SK-N-SH (cell line): ENCODE measurements at regions not wholly inside any gene's neighbourhood (a gene's known extent, or its start where the extent isn't known, plus 50 kb on each side); places are given as distances from the start of the nearest gene placed in this dataset.

Experiments
- CTCF ChIA-PET: fragments of 300-600, 350-600 bp; formaldehyde crosslinking; extraction: SDS; loops from one replicate; lab custom pipeline; 2021; lab: Yijun Ruan, JAX
- POLR2A ChIA-PET: fragments of 350-600 bp; sonication (Branson Sonifier 250); formaldehyde crosslinking; extraction: SDS; loops from one replicate; lab custom pipeline; 2020; ENCODE audit warnings: antibody characterized with exemption, inconsistent platforms; lab: Yijun Ruan, JAX
- DNase-seq: peaks from one replicate; pipeline ENCODE4 v3.0.0; 2012
- H2AFZ ChIP-seq: fragments of 200-600 bp; sonication (generic); 2 replicates; pipeline ENCODE4 v1.8.1; 2016; ENCODE audit warnings: antibody characterized with exemption, mild to moderate bottlenecking, low read depth
- H3F3A ChIP-seq: fragments of 200-600 bp; sonication (generic); replicated peaks from 2 replicates; pipeline ENCODE3; 2016; ENCODE audit warnings: antibody characterized with exemption, mild to moderate bottlenecking; ENCODE audit not compliant: insufficient read depth
- H3K27ac ChIP-seq, 2 experiments: fragments of 200-500 bp in 1 of 2; fragments of 200-600 bp in 1 of 2; sonication (Bioruptor generic) in 1 of 2; sonication (generic), shearing (Covaris generic) in 1 of 2; 2 replicates each; pipeline versions ENCODE4 v1.5.1 to v1.6.1; 2014 to 2016; ENCODE audit warnings: low read depth in 2 of 2, inconsistent platforms in 1 of 2, low read length in 1 of 2, mild to moderate bottlenecking in 1 of 2, mixed read lengths in 1 of 2
- H3K27me3 ChIP-seq: fragments of 200-600 bp; sonication (generic), shearing (Covaris generic); 2 replicates; pipeline ENCODE4 v1.6.1; 2016; ENCODE audit warnings: mixed run types; ENCODE audit not compliant: insufficient read depth
- H3K36me3 ChIP-seq, 2 experiments: fragments of 200-500 bp in 1 of 2; fragments of 200-600 bp in 1 of 2; sonication (Bioruptor generic) in 1 of 2; sonication (generic) in 1 of 2; replicated peaks in 1 of 2; 2 replicates each; pipeline versions ENCODE3 to v1.5.1; 2014 to 2016; ENCODE audit warnings: low read length in 1 of 2, mild to moderate bottlenecking in 1 of 2; ENCODE audit not compliant: insufficient read depth in 2 of 2, control insufficient read depth in 1 of 2
- H3K4me1 ChIP-seq, 2 experiments: fragments of 200-500 bp in 1 of 2; fragments of 200-600 bp in 1 of 2; sonication (Bioruptor generic) in 1 of 2; sonication (generic), shearing (Covaris generic) in 1 of 2; 2 replicates each; pipeline versions ENCODE4 v1.5.1 to v1.6.1; 2014 to 2016; ENCODE audit warnings: low read depth in 1 of 2, low read length in 1 of 2, mixed run types in 1 of 2; ENCODE audit not compliant: insufficient read depth in 2 of 2, control insufficient read depth in 1 of 2
- H3K4me2 ChIP-seq: fragments of 200-600 bp; sonication (generic), shearing (Covaris generic); 2 replicates; pipeline ENCODE4 v1.6.1; 2017; ENCODE audit warnings: mixed run types
- H3K4me3 ChIP-seq, 2 experiments: fragments of 200-500 bp in 1 of 2; fragments of 200-600 bp in 1 of 2; sonication (Bioruptor generic) in 1 of 2; sonication (generic), shearing (Covaris generic) in 1 of 2; 2 replicates each; pipeline versions ENCODE4 v1.5.1 to v1.8.1; 2014 to 2016; ENCODE audit warnings: low read depth in 2 of 2, inconsistent platforms in 1 of 2, low read length in 1 of 2, mild to moderate bottlenecking in 1 of 2, mixed read lengths in 1 of 2, moderate library complexity in 1 of 2
- H3K79me2 ChIP-seq: fragments of 200-600 bp; sonication (generic); 2 replicates; pipeline ENCODE4 v1.8.1; 2017; ENCODE audit warnings: mild to moderate bottlenecking; ENCODE audit not compliant: insufficient read depth
- H3K9ac ChIP-seq: fragments of 200-600 bp; sonication (generic); 2 replicates; pipeline ENCODE4 v1.6.1; 2017; ENCODE audit warnings: mixed run types
- H3K9me2 ChIP-seq: fragments of 200-600 bp; sonication (generic); 2 replicates; pipeline ENCODE4 v1.6.1; 2017; ENCODE audit warnings: mixed run types
- H3K9me3 ChIP-seq: fragments of 200-600 bp; sonication (generic); 2 replicates; pipeline ENCODE4 v1.6.1; 2017; ENCODE audit warnings: mixed run types, mild to moderate bottlenecking, moderate library complexity
- H4K20me1 ChIP-seq: fragments of 200-600 bp; sonication (generic); 2 replicates; pipeline ENCODE4 v1.6.1; 2017; ENCODE audit warnings: mild to moderate bottlenecking, mixed run types; ENCODE audit not compliant: insufficient read depth
- CTCF ChIP-seq: fragments of 200-600 bp; sonication (generic); IDR thresholded peaks from 2 replicates; pipeline ENCODE4 v1.6.1; 2017; ENCODE audit warnings: antibody characterized with exemption, mild to moderate bottlenecking, moderate library complexity
- EZH2phosphoT487 ChIP-seq: fragments of 200-600 bp; sonication (generic); IDR thresholded peaks from 2 replicates; pipeline ENCODE4 v1.6.1; 2017; ENCODE audit warnings: low read depth, mixed run types, mild to moderate bottlenecking, antibody characterized with exemption, moderate library complexity, borderline replicate concordance
- FOSL2 ChIP-seq: IDR thresholded peaks from 2 replicates; pipeline ENCODE4 v1.4.0; 2012; ENCODE audit warnings: low read depth, mild to moderate bottlenecking, moderate library complexity, borderline replicate concordance
- FOXJ3 ChIP-seq: sonication (generic); formaldehyde crosslinking; IDR thresholded peaks from 2 replicates; pipeline ENCODE4 v1.5.1; 2020; ENCODE audit warnings: mild to moderate bottlenecking, missing genetic modification reagents
- FOXM1 ChIP-seq: IDR thresholded peaks from 2 replicates; pipeline ENCODE4 v1.4.0; 2012; ENCODE audit warnings: low read depth, mild to moderate bottlenecking
- GABPA ChIP-seq: IDR thresholded peaks from 2 replicates; pipeline ENCODE4 v1.4.0; 2012; ENCODE audit warnings: low read depth, mild to moderate bottlenecking
- JUND ChIP-seq: IDR thresholded peaks from 2 replicates; pipeline ENCODE4 v1.4.0; 2012
- MXI1 ChIP-seq: IDR thresholded peaks from 2 replicates; pipeline ENCODE4 v1.6.1; 2012; ENCODE audit warnings: mild to moderate bottlenecking, low read depth, low read length, improper control_type of control experiment
- NFIC ChIP-seq: IDR thresholded peaks from 2 replicates; pipeline ENCODE4 v1.4.0; 2012; ENCODE audit warnings: borderline replicate concordance
- NRF1 ChIP-seq: IDR thresholded peaks from 2 replicates; pipeline ENCODE4 v1.6.1; 2012; ENCODE audit warnings: low read depth, mild to moderate bottlenecking, low read length
- PBX3 ChIP-seq: IDR thresholded peaks from 2 replicates; pipeline ENCODE4; 2012
- REST ChIP-seq: IDR thresholded peaks from 2 replicates; pipeline ENCODE4 v1.6.1; 2012; ENCODE audit warnings: mild to moderate bottlenecking, low read depth, low read length, moderate library complexity
- SIN3A ChIP-seq: IDR thresholded peaks from 2 replicates; pipeline ENCODE4 v1.6.1; 2012; ENCODE audit warnings: low read depth, mild to moderate bottlenecking, low read length, moderate library complexity, borderline replicate concordance
- SMC3 ChIP-seq: IDR thresholded peaks from 2 replicates; pipeline ENCODE4 v1.6.1; 2012; ENCODE audit warnings: low read depth, low read length, improper control_type of control experiment
- TCF12 ChIP-seq: IDR thresholded peaks from 2 replicates; pipeline ENCODE4 v1.4.0; 2012
- USF2 ChIP-seq: fragments of 150-350 bp; IDR thresholded peaks from 2 replicates; pipeline ENCODE4 v1.6.1; 2017; ENCODE audit warnings: antibody characterized with exemption, low read length, low read depth, borderline replicate concordance
- YY1 ChIP-seq: IDR thresholded peaks from 2 replicates; pipeline ENCODE4 v1.4.0; 2012; ENCODE audit warnings: low read depth, mild to moderate bottlenecking
- WGBS: methylation state at CpG from one replicate; pipeline ENCODE4 v1.1.6; 2017; ENCODE audit warnings: low lambda C conversion rate; 5-methylcytosine and 5-hydroxymethylcytosine counted together

GRCh38 chr20:43839793-43840199 lies 74.9 kb upstream of the TOX2 start:
- H2AFZ ChIP-seq = no peak overlapping the region

More at GRCh38 chr20:43839793-43840199, 74.9 kb upstream of the TOX2 start:
- ChIA-PET CTCF (interaction anchor here (0.6 to 3.5 kb wide), 15 partner anchors 9 to 370 kb away, joined by 3 to 29 read pairs (median 3); no protein-coding TSS in a partner anchor), POLR2A (no interaction called here)
- Histone ChIP-seq H3K79me2 (no peaks in the 10 kb centered on the region), H3K4me1 (peaks cover 8 to 10% of the 10 kb centered on the region in 2 experiments; a peak in 2 of 4 replicates), H3K9me3 (no peaks in the 10 kb centered on the region), H3K9me2 (no peaks in the 10 kb centered on the region), H3K27me3 (no peaks in the 10 kb centered on the region), H4K20me1 (no peaks in the 10 kb centered on the region), H3K9ac (no peak overlapping the region), H3K4me2 (no peak overlapping the region), H3K4me3 (no peak overlapping the region), H3K27ac (no peak overlapping the region), H3F3A (peaks cover 4% of the 10 kb centered on the region), H3K36me3 (no peaks in the 10 kb centered on the region)
- TF ChIP-seq SMC3 (no peak), NFIC (no peak), JUND (no peak), NRF1 (no peak), MXI1 (no peak), EZH2phosphoT487 (no peak), YY1 (no peak), FOSL2 (no peak), FOXJ3 (CRISPR knock-in tag) (no peak), GABPA (no peak), FOXM1 (no peak), CTCF (no peak), TCF12 (no peak), PBX3 (no peak), REST (no peak), USF2 (no peak), SIN3A (no peak)
- no peak for DNase-seq
- 85% methylated on average over 4 of the region's 4 CpGs for WGBS
